ENCODE measurements at regions not wholly inside any gene's neighbourhood (a gene's known extent, or its start where the extent isn't known, plus 50 kb on each side); places are given as distances from the start of the nearest gene placed in this dataset.

GRCh38 chr22:27086080-27087044 is 429.0 kb downstream of the MIAT start:
- ChIA-PET POLR2A (no interaction called here), CTCF (no interaction called here)
- no peak for DNase-seq
- peaks cover 3% of the 10 kb centered on the region for H3K27me3 Mint-ChIP-seq
- no peaks in the 10 kb centered on the region for H3K36me3 Mint-ChIP-seq (ENCODE audit: low read depth)
- no peaks in the 10 kb centered on the region for H3K4me1 Mint-ChIP-seq
- H3K9me3 Mint-ChIP-seq, result no peaks in the 10 kb centered on the region
- no peak overlapping the region for H3K4me3 Mint-ChIP-seq
- no peak overlapping the region for H3K27ac Mint-ChIP-seq

- no peaks in the 10 kb centered on the region for H3K9me3 Mint-ChIP-seq
- no peak overlapping the region for H3K4me3 Mint-ChIP-seq
- H3K27me3 Mint-ChIP-seq, result peaks cover 3% of the 10 kb centered on the region
- no peaks in the 10 kb centered on the region for H3K4me1 Mint-ChIP-seq
- ChIA-PET CTCF (no interaction called here), POLR2A (no interaction called here)
- no peaks in the 10 kb centered on the region for H3K36me3 Mint-ChIP-seq (ENCODE audit: low read depth)
- DNase-seq, result no peak
- H3K27ac Mint-ChIP-seq, result no peak overlapping the region
Measured at GRCh38 chr22:27087051-27087450, 429.7 kb downstream of the MIAT start.

- DNase-seq, result no peak
- Mint-ChIP-seq H3K9me3 (no peaks in the 10 kb centered on the region), H3K4me1 (no peaks in the 10 kb centered on the region), H3K27ac (no peak overlapping the region), H3K36me3 (ENCODE audit: low read depth) (no peaks in the 10 kb centered on the region), H3K27me3 (peaks cover 3% of the 10 kb centered on the region), H3K4me3 (no peak overlapping the region)
- CTCF ChIA-PET, result no interaction called here
- POLR2A ChIA-PET, result interaction anchor here (0.6 kb wide), 1 partner anchor 122 kb away, joined by 3 read pairs; no protein-coding TSS in a partner anchor
Measured at GRCh38 chr22:27088026-27088425, 430.6 kb downstream of the MIAT start.

- Mint-ChIP-seq H3K27ac (no peak overlapping the region), H3K9me3 (no peaks in the 10 kb centered on the region), H3K36me3 (ENCODE audit: low read depth) (no peaks in the 10 kb centered on the region), H3K4me1 (no peaks in the 10 kb centered on the region), H3K27me3 (peaks cover 3% of the 10 kb centered on the region), H3K4me3 (no peak overlapping the region)
- ChIA-PET CTCF (no interaction called here), POLR2A (no interaction called here)
- no peak for DNase-seq
Measured at GRCh38 chr22:27089264-27089663, 431.9 kb downstream of the MIAT start.

GRCh38 chr22:27090611-27091011 is 433.2 kb downstream of the MIAT start:
- no peaks in the 10 kb centered on the region for H3K4me1 Mint-ChIP-seq
- no peaks in the 10 kb centered on the region for H3K27me3 Mint-ChIP-seq
- H3K36me3 Mint-ChIP-seq (ENCODE audit: low read depth), result no peaks in the 10 kb centered on the region
- ChIA-PET POLR2A (no interaction called here), CTCF (no interaction called here)
- H3K27ac Mint-ChIP-seq, result no peak overlapping the region
- no peak for DNase-seq
- H3K4me3 Mint-ChIP-seq, result no peak overlapping the region
- H3K9me3 Mint-ChIP-seq, result no peaks in the 10 kb centered on the region

GRCh38 chr22:27093422-27093821 is 436.0 kb downstream of the MIAT start:
- Mint-ChIP-seq H3K9me3 (no peaks in the 10 kb centered on the region), H3K27me3 (no peaks in the 10 kb centered on the region), H3K27ac (no peak overlapping the region), H3K36me3 (ENCODE audit: low read depth) (no peaks in the 10 kb centered on the region), H3K4me3 (no peak overlapping the region), H3K4me1 (no peaks in the 10 kb centered on the region)
- CTCF ChIA-PET, result no interaction called here
- no peak for DNase-seq
- POLR2A ChIA-PET, result no interaction called here

GRCh38 chr22:27094633-27095308 is 437.4 kb downstream of the MIAT start:
- ChIA-PET POLR2A (no interaction called here), CTCF (no interaction called here)
- DNase-seq, result no peak
- H3K4me3 Mint-ChIP-seq, result no peak overlapping the region
- no peaks in the 10 kb centered on the region for H3K4me1 Mint-ChIP-seq
- no peaks in the 10 kb centered on the region for H3K27me3 Mint-ChIP-seq
- H3K9me3 Mint-ChIP-seq, result no peaks in the 10 kb centered on the region
- H3K27ac Mint-ChIP-seq, result no peak overlapping the region
- H3K36me3 Mint-ChIP-seq (ENCODE audit: low read depth), result no peaks in the 10 kb centered on the region

- CTCF ChIA-PET, result interaction anchor here (0.6 kb wide), 1 partner anchor 56 kb away, joined by 4 read pairs; no protein-coding TSS in a partner anchor
Measured at GRCh38 chr22:27097506-27097905, 440.1 kb downstream of the MIAT start.

GRCh38 chr22:27097933-27098332 is 440.5 kb downstream of the MIAT start:
- DNase-seq, result no peak
- no peaks in the 10 kb centered on the region for H3K9me3 Mint-ChIP-seq
- H3K4me1 Mint-ChIP-seq, result no peaks in the 10 kb centered on the region
- ChIA-PET CTCF (no interaction called here), POLR2A (no interaction called here)
- H3K4me3 Mint-ChIP-seq, result no peak overlapping the region
- peaks cover 14% of the 10 kb centered on the region for H3K27me3 Mint-ChIP-seq
- no peak overlapping the region for H3K27ac Mint-ChIP-seq
- H3K36me3 Mint-ChIP-seq (ENCODE audit: low read depth), result no peaks in the 10 kb centered on the region

More at GRCh38 chr22:27097506-27097905, 440.1 kb downstream of the MIAT start:
- no peak for DNase-seq
- no peaks in the 10 kb centered on the region for H3K36me3 Mint-ChIP-seq (ENCODE audit: low read depth)
- H3K27ac Mint-ChIP-seq, result no peak overlapping the region
- no peak overlapping the region for H3K4me3 Mint-ChIP-seq
- H3K4me1 Mint-ChIP-seq, result no peaks in the 10 kb centered on the region
- POLR2A ChIA-PET, result no interaction called here
- H3K27me3 Mint-ChIP-seq, result peaks cover 14% of the 10 kb centered on the region
- no peaks in the 10 kb centered on the region for H3K9me3 Mint-ChIP-seq

- H3K4me3 Mint-ChIP-seq, result no peak overlapping the region
- H3K36me3 Mint-ChIP-seq (ENCODE audit: low read depth), result no peaks in the 10 kb centered on the region
- ChIA-PET POLR2A (no interaction called here), CTCF (no interaction called here)
- no peaks in the 10 kb centered on the region for H3K9me3 Mint-ChIP-seq
- no peak for DNase-seq
- no peak overlapping the region for H3K27ac Mint-ChIP-seq
- H3K27me3 Mint-ChIP-seq, result peaks cover 16% of the 10 kb centered on the region
- no peaks in the 10 kb centered on the region for H3K4me1 Mint-ChIP-seq
Measured at GRCh38 chr22:27099946-27100722, 442.7 kb downstream of the MIAT start.

GRCh38 chr22:27100789-27101188 is 443.4 kb downstream of the MIAT start:
- Mint-ChIP-seq H3K4me1 (no peaks in the 10 kb centered on the region), H3K27me3 (peaks cover 16% of the 10 kb centered on the region), H3K9me3 (no peaks in the 10 kb centered on the region), H3K27ac (no peak overlapping the region), H3K36me3 (ENCODE audit: low read depth) (no peaks in the 10 kb centered on the region), H3K4me3 (no peak overlapping the region)
- ChIA-PET POLR2A (no interaction called here), CTCF (no interaction called here)
- no peak for DNase-seq

- Mint-ChIP-seq H3K4me3 (no peak overlapping the region), H3K36me3 (ENCODE audit: low read depth) (no peaks in the 10 kb centered on the region), H3K4me1 (no peaks in the 10 kb centered on the region), H3K27me3 (peaks cover 16% of the 10 kb centered on the region), H3K27ac (no peak overlapping the region), H3K9me3 (no peaks in the 10 kb centered on the region)
- CTCF ChIA-PET, result no interaction called here
- POLR2A ChIA-PET, result no interaction called here
- DNase-seq, result no peak
Measured at GRCh38 chr22:27101288-27101687, 443.9 kb downstream of the MIAT start.

GRCh38 chr22:27104449-27104848 is 447.1 kb downstream of the MIAT start:
- CTCF ChIA-PET, result no interaction called here
- H3K9me3 Mint-ChIP-seq, result peaks cover 6% of the 10 kb centered on the region

More at GRCh38 chr22:27104449-27104848, 447.1 kb downstream of the MIAT start:
- no peak overlapping the region for H3K27ac Mint-ChIP-seq
- DNase-seq, result no peak
- no peaks in the 10 kb centered on the region for H3K4me1 Mint-ChIP-seq
- H3K36me3 Mint-ChIP-seq (ENCODE audit: low read depth), result no peaks in the 10 kb centered on the region
- no peak overlapping the region for H3K4me3 Mint-ChIP-seq
- H3K27me3 Mint-ChIP-seq, result peaks cover 16% of the 10 kb centered on the region
- POLR2A ChIA-PET, result no interaction called here

All from activated CD4-positive, alpha-beta memory T cell treated with anti-CD3 and anti-CD28 coated beads, Interleukin-2, amount 10 ng/mL, durations not matched to agents 7 days and 5 days (primary cell).